ENCODE measurements at regions not wholly inside any gene's neighbourhood (a gene's known extent, or its start where the extent isn't known, plus 50 kb on each side); places are given as distances from the start of the nearest gene placed in this dataset.

- no peak for FAIRE-seq
- WGBS (ENCODE audit: missing lambda C conversion rate), result 73% methylated on average over 3 of the region's 3 CpGs
- Histone ChIP-seq H3K9me3 (no peaks in the 10 kb centered on the region), H3K4me2 (no peak overlapping the region), H3K4me3 (no peak overlapping the region), H3K4me1 (peaks cover 14% of the 10 kb centered on the region; the same call in 2 of the 3 replicates), H3K27ac (no peak overlapping the region)
- TF ChIP-seq HOXB5 (CRISPR knock-in tag; IDR thresholded peaks at IDR 0.05), result no peak
- no peak for TF ChIP-seq ZC3H11A (IDR thresholded peaks at IDR 0.05)
- CTCF ChIA-PET, result interaction anchor here (1.7 kb wide), 1 partner anchor 217 kb away, joined by 4 read pairs; no protein-coding TSS in a partner anchor
- POLR2A ChIA-PET, result no interaction called here
- no peak for ATAC-seq
- no peak for DNase-seq (ENCODE audit: low read depth in 1 of 2, low spot score in 1 of 2)
Observed at GRCh38 chr2:172244419-172245130, 141.9 kb upstream of the DLX2 start.

GRCh38 chr2:172246649-172247048 is 143.9 kb upstream of the DLX2 start:
- H3K9me3 ChIP-seq, result no peaks in the 10 kb centered on the region
- H3K4me2 ChIP-seq, result no peak overlapping the region
- FAIRE-seq (no peak), DNase-seq (ENCODE audit: low read depth in 1 of 2, low spot score in 1 of 2) (peak in 1 of 2 experiments; percentile 60), ATAC-seq (peak; percentile 54 to 73; a peak in 5 of 6 replicates)
- H3K4me3 ChIP-seq, result no peak overlapping the region
- ChIA-PET POLR2A (no interaction called here), CTCF (interaction anchor here (1.4 kb wide), 1 partner anchor 215 kb away, joined by 4 read pairs; no protein-coding TSS in a partner anchor)
- 0 out of 6 replicates have a peak overlapping the region, but pooled peaks of 1 of the 2 experiments have one; percentile 22 for H3K27ac ChIP-seq
- peaks cover 14% of the 10 kb centered on the region; the same call in 2 of the 3 replicates for H3K4me1 ChIP-seq
- TF ChIP-seq MYC (IDR thresholded peaks at IDR 0.05; ENCODE audit: borderline replicate concordance, low read length), result no peak
- TF ChIP-seq CHD4 (IDR thresholded peaks at IDR 0.05; ENCODE audit: borderline replicate concordance), result no peak
- TF ChIP-seq KDM1A (IDR thresholded peaks at IDR 0.05; ENCODE audit: low read depth), result no peak
- TF ChIP-seq TFCP2L1 (CRISPR knock-in tag; IDR thresholded peaks at IDR 0.05), result no peak
- no peak for TF ChIP-seq SREBF2 (IDR thresholded peaks at IDR 0.05)
- no peak for TF ChIP-seq HOXB5 (CRISPR knock-in tag; IDR thresholded peaks at IDR 0.05)
- TF ChIP-seq NR3C1 (IDR thresholded peaks at IDR 0.05), result no peak
- no peak for TF ChIP-seq HES2 (IDR thresholded peaks at IDR 0.05)
- no peak for TF ChIP-seq MAFK (IDR thresholded peaks at IDR 0.05; ENCODE audit: partially characterized antibody)
- WGBS (ENCODE audit: missing lambda C conversion rate), result 38% methylated on average over 4 of the region's 4 CpGs

DNA sequence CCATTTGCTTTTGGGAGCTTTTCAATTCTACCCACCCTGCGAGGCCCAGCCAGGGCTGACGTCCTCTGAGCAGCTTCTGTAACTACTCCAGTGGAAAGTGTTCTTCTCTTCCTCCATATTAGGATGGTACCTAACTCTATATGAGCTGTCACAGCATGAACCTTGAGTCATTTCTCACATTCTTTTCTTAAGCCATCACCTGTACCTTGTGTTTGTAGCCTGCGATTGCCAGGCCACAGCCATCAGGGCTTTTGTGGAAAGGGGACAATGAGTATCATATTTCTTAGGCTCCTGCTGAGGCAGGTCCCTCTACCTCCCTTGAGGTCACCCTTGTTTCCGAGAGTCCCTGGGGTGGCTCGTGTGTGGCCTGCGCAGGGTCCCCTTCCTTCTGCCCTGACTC is 144.5 kb upstream of the DLX2 start:
- Histone ChIP-seq H3K4me3 (no peak overlapping the region), H3K27ac (no peak overlapping the region), H3K4me1 (peaks cover 14% of the 10 kb centered on the region; the same call in 2 of the 3 replicates), H3K4me2 (no peak overlapping the region), H3K9me3 (no peaks in the 10 kb centered on the region)
- ATAC-seq, result no peak
- TF ChIP-seq, protein P1, sequence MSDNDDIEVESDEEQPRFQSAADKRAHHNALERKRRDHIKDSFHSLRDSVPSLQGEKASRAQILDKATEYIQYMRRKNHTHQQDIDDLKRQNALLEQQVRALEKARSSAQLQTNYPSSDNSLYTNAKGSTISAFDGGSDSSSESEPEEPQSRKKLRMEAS (IDR thresholded peaks at IDR 0.05), result no peak
- TF ChIP-seq CHD2 (IDR thresholded peaks at IDR 0.05; ENCODE audit: low read length, partially characterized antibody) (no peak), TFCP2L1 (CRISPR knock-in tag; IDR thresholded peaks at IDR 0.05) (no peak), FOXS1 (CRISPR knock-in tag; IDR thresholded peaks at IDR 0.05) (no peak), RAD21 (conservative IDR thresholded peaks at IDR 0.05 in 1 of 2, IDR thresholded peaks at IDR 0.05 in 1 of 2) (no peak), EHMT2 (IDR thresholded peaks at IDR 0.05; ENCODE audit: low read depth) (no peak), GATA3 (IDR thresholded peaks at IDR 0.05; ENCODE audit: borderline replicate concordance) (no peak), RNF2 (IDR thresholded peaks at IDR 0.05; ENCODE audit: borderline replicate concordance, low read depth) (no peak), NR3C1 (IDR thresholded peaks at IDR 0.05) (no peak), ZC3H11A (IDR thresholded peaks at IDR 0.05) (no peak), CHD4 (IDR thresholded peaks at IDR 0.05; ENCODE audit: borderline replicate concordance) (no peak), JUN (IDR thresholded peaks at IDR 0.05) (no peak), PHF8 (IDR thresholded peaks at IDR 0.05; ENCODE audit: borderline replicate concordance, low read depth) (no peak), MAZ (IDR thresholded peaks at IDR 0.05; ENCODE audit: borderline replicate concordance, low read depth, low read length) (no peak)
- TF ChIP-seq, protein P2, sequence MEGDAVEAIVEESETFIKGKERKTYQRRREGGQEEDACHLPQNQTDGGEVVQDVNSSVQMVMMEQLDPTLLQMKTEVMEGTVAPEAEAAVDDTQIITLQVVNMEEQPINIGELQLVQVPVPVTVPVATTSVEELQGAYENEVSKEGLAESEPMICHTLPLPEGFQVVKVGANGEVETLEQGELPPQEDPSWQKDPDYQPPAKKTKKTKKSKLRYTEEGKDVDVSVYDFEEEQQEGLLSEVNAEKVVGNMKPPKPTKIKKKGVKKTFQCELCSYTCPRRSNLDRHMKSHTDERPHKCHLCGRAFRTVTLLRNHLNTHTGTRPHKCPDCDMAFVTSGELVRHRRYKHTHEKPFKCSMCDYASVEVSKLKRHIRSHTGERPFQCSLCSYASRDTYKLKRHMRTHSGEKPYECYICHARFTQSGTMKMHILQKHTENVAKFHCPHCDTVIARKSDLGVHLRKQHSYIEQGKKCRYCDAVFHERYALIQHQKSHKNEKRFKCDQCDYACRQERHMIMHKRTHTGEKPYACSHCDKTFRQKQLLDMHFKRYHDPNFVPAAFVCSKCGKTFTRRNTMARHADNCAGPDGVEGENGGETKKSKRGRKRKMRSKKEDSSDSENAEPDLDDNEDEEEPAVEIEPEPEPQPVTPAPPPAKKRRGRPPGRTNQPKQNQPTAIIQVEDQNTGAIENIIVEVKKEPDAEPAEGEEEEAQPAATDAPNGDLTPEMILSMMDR (IDR thresholded peaks at IDR 0.05), result no peak
- TF ChIP-seq, protein P3, sequence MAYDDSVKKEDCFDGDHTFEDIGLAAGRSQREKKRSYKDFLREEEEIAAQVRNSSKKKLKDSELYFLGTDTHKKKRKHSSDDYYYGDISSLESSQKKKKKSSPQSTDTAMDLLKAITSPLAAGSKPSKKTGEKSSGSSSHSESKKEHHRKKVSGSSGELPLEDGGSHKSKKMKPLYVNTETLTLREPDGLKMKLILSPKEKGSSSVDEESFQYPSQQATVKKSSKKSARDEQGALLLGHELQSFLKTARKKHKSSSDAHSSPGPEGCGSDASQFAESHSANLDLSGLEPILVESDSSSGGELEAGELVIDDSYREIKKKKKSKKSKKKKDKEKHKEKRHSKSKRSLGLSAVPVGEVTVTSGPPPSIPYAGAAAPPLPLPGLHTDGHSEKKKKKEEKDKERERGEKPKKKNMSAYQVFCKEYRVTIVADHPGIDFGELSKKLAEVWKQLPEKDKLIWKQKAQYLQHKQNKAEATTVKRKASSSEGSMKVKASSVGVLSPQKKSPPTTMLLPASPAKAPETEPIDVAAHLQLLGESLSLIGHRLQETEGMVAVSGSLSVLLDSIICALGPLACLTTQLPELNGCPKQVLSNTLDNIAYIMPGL (CRISPR knock-in tag; IDR thresholded peaks at IDR 0.05; ENCODE audit: borderline replicate concordance), result no peak
- TF ChIP-seq, protein P4, sequence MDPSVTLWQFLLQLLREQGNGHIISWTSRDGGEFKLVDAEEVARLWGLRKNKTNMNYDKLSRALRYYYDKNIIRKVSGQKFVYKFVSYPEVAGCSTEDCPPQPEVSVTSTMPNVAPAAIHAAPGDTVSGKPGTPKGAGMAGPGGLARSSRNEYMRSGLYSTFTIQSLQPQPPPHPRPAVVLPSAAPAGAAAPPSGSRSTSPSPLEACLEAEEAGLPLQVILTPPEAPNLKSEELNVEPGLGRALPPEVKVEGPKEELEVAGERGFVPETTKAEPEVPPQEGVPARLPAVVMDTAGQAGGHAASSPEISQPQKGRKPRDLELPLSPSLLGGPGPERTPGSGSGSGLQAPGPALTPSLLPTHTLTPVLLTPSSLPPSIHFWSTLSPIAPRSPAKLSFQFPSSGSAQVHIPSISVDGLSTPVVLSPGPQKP (IDR thresholded peaks at IDR 0.05; ENCODE audit: low read depth, low read length), result no peak
- POLR2A ChIA-PET, result no interaction called here
- no peak for DNase-seq (ENCODE audit: low read depth in 1 of 2, low spot score in 1 of 2)
- WGBS (ENCODE audit: missing lambda C conversion rate), result 91% methylated on average over 3 of the region's 6 CpGs
- FAIRE-seq, result no peak
- CTCF ChIA-PET, result interaction anchor here (1.4 kb wide), 1 partner anchor 214 kb away, joined by 4 read pairs; no protein-coding TSS in a partner anchor

All from A549 (cell line).